ENCODE measurements at regions not wholly inside any gene's neighbourhood (a gene's known extent, or its start where the extent isn't known, plus 50 kb on each side); places are given as distances from the start of the nearest gene placed in this dataset.
"Not testable (repeated sequence)": the region's sequence is repeated elsewhere in the genome, so short reads cannot be mapped to it uniquely, and the experiment has no call there.

DNA sequence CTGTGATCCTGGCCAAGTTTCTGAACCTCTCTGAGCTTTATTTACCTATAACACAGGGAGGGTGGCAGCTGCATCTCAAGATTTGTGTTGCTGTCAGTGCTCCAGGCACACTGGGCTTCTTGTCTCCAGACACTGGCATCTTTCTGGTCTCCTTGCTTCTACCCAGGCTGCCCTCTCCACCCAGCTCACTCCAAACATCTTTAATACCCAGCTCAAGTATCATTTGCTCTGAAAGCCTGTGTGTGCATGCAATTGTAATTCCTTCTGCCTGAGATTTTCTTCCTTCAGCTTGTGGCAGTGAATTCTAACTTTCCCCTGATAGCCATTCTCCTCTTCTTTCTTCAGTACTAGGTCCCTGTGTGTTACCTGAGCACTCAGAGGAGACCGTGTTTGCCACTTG lies 50.7 kb upstream of the USP7 start:
- DNase-seq (ENCODE audit: low read depth): no peak

DNA sequence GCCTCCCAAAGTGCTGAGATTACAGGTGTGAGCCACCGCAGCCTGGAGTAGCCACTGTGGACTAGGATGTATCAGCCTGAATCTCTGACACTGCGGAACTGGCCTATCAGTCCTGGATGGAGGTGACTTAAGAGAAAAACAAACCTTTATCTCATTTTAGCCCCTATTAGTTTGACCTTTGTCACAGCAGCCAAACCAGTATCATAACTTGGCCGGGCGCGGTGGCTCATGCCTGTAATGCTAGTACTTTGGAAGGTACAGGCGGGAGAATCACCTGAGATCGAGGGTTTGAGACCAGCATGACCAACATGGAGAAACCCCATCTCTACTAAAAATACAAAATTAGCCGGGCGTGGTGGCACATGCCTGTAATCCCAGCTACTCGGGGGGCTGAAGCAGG lies 51.8 kb upstream of the USP7 start:
- DNase-seq (ENCODE audit: low read depth): no peak

DNA sequence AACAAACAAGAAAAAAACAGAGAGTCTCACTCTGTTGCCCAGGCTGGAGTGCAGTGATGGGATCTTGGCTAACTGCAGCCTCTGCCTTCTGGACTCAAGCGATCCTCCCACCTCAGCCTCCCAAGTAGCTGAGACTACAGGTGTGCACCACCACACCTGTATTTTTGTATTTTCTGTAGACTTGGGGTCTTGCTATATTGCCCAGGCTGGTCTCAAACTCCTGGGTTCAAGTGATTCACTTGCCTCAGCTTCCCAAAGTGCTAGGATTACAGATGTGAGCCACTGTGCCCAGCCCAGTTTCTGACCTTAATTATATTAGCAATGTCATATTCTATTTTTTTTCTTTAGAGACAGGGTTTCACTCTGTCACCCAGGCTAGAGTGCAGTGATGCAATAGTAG lies 52.3 kb upstream of the USP7 start:
- not testable (repeated sequence) for DNase-seq (ENCODE audit: low read depth)

DNA sequence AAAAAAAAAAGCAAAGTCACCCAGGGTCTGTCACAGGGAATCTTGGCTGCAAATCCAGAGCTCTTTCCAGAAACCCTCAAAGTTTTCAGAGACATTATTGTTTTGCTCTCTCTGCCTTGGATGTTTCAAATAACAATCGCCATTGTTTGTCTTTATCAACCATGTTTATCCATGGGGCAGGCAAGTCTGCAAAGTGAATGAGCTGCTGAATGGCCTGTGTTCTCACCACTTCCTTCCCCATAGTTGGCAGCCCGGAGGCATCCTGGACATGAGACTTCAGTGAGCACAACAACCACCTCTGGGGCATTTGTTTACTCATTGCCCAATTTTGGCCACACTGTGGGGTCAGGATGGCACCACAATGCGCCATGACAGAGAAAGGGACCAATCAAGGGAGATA lies 53.1 kb upstream of the USP7 start:
- no peak for DNase-seq (ENCODE audit: low read depth)

DNA sequence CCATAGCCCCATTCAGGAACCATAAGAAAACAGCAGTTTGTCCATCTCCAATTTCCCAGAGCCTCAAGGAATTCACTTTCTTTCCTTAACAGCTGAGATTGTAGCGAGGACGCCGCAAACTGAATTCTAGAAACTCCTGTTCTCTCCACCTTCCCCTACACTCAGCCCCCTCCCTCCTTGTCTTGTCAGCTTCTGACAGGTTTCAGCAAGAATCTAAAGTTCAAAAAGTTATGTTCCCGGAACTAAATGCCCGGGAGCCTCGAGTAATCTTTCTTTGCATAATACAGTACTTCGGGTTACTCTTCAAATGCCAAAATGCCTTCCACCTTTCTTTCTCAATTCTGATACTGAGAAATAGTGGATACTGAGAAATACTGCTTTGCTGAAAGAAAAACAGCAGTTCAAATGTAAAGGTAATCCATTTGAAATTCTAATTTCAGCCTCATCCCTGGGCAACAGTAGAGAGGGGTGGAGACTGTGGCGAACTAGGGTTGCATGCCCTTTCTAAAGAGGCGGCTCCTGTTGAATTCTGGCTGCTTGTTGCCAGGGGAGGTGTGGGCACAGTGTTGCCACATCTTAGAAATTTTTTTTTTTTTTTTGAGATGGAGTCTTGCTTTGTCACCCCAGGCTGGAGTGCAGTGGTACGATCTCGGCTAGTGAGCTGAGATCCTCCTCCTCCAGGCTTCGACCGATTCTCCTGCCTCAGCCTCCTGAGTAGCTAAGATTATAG lies 63.5 kb upstream of the USP7 start:
- DNase-seq (ENCODE audit: low read depth): no peak

DNA sequence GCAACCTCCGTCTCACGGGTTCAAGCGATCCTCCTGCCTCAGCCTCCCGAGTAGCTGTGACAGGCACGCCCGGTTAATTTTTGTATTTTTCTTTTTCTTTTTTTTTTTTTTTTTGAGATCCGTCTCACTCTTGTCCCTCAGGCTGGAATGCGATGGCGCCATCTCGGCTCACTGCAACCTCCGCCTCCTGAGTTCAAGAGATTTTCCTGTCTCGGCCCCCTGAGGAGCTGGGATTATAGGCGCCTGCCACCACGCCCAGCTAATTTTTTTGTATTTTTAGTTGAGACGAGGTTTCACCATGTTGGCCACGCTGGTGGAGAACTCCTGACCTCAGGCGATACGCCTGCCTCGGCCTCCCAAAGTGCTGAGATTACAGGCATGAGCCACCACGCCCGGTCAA lies 63.0 kb upstream of the HAPSTR1 start:
- not testable (repeated sequence) for DNase-seq (ENCODE audit: low read depth)

DNA sequence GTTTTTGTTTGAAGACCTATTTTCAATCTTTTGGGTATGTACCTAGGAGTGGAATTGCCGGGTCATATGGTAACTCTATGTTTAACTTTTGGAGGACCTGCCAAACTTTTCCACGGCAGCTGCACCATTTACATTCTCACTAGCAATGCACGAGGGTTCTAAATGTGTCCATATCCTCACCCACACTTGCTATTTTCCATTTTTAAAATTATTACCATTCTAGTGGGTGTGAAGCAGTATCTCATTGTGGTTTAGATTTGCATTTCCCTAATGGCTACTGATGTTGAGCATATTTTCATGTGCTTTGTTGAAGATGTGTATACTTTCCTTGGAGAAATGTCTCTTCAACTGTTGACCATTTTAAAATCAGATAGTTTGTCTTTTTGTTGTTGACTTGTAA lies 60.3 kb upstream of the HAPSTR1 start:
- no peak for DNase-seq (ENCODE audit: low read depth)

DNA sequence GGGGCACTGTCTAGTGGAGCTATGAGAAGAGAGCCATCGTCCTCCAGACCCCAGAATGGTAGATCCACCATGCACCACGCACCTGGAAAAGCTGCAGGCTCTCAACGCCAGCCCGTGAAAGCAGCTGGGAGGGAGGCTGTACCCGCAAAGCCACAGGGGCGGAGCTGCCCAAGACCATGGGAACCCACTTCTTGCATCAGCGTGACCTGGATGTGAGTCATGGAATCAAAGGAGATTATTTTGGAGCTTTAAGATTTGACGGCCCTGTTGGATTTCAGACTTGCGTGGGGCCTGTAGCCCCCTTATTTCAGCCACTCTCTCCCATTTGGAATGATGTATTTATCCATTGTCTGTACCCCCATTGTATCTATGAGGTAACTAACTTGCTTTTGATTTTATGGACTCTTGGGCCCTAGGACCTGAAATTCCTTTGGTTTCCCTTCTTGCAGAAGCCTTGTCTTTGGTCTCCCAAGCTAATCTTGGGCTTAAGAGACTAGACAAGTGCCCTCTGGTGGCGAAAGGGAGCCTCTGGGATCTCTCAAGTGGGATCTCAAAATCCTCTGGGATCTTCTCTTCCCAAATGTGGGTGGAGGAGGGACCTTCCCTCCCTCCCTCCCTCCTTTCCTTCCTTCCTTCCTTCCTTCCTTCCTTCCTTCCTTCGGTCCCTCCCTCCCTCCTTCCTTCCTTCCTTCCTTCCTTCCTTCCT lies 58.2 kb upstream of the HAPSTR1 start:
- peak; percentile 37 for DNase-seq (ENCODE audit: low read depth)

DNA sequence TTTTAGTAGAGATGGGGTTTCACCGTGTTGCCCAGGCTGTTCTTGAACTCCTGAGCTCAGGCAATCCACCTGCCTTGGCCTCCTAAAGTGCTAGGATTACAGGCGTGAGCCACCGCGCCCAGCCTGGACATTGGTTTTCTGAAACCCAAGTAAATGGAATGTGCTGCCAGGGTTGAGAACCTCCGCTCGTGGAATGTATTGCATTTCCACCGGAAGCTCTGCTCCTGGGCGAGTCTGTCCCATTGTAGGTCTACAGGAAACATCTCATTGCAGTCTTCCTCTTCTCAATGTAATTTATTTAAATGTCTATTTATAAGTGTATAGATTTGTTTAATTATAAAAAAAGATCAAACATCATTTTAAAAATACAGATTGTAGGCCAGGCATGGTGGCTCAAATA lies 57.4 kb upstream of the HAPSTR1 start:
- DNase-seq (ENCODE audit: low read depth): no peak

DNA sequence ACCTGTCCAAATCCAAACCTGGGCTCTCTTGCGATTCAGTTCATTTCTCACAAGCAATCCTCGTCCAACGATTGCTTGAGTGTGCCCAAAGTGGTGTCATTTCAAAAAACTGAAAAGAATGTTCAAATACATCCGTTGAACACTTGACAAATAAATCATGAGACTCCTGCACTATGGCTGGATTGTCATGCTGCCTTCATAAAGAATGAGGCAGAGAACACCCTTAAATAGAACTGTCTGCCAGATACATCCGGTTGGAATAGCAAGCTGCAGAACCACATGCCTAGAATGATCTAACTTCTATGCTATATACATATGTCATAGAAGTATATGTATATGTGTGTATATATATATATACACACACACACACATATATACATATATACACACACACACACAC lies 55.4 kb upstream of the HAPSTR1 start:
- DNase-seq (ENCODE audit: low read depth): no peak

DNA sequence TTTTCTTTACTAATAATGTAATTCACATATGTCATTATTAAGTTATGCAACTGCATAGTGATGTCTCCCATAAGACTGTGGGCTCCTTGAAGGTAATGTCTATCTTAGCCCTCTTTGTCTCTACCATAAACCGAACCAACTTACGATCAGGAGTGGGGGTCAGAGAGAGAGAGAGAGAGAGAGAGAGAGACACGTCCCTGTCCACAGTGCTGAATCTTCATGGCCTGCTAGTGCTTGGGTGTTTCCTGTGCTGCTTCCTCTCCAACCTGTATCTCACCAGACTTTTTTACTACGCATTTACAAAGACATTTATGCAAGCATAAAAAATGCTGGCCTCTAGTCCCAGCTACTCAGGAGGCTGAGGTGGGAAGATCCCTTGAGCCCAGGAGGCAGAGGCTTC lies 52.2 kb upstream of the HAPSTR1 start:
- DNase-seq (ENCODE audit: low read depth): no peak

DNA sequence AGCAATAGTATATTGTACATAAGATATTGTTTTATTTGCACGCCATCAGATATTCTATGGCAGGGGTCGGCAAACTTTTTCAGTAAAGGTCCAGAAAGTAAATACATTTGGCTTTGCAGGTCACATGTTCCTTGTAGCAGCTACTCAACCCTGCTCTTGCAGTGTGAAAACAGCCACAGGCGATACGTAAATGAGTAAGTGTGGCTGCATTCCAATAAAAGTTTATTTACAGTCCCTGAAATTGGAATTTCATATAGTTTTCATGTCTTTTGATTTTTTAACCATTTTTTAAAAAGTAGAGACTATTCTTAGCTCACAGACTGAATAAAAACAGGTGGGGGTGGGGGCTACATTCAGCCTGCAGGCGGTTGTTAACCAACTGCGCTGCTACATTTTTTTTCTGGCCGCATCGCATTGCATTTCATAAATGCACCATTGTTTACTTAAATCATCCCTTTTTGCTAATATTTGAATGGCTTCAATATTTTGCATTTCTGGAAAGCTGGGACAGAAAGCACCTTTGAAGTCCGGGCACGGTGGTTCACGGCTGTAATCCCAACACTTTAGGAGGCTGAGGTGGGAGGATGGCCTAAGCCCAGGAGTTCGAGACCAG lies 50.5 kb upstream of the HAPSTR1 start:
- DNase-seq (ENCODE audit: low read depth): no peak

Measured in fibroblast of the conjunctiva (primary cell).